ENCODE measurements at regions not wholly inside any gene's neighbourhood (a gene's known extent, or its start where the extent isn't known, plus 50 kb on each side); places are given as distances from the start of the nearest gene placed in this dataset.
A peak's percentile ranks its signal among the peaks of the same experiment; 100 is the strongest.

- Histone ChIP-seq H3K4ac (ENCODE audit: low read depth, low read length) (no peak overlapping the region), H2AFZ (replicated peaks; ENCODE audit: low read length, poor library complexity) (no peak overlapping the region), H3K9me1 (ENCODE audit: insufficient read depth, low read length) (peaks cover 2% of the 10 kb centered on the region; the same call in 1 of the 2 replicates), H4K20me1 (ENCODE audit: insufficient read depth, low read length) (no peaks in the 10 kb centered on the region), H3K9me3 (ENCODE audit: control insufficient read depth, insufficient read depth, low read length) (no peaks in the 10 kb centered on the region), H3K27ac (ENCODE audit: insufficient read depth, low read length) (no peak overlapping the region), H2AK9ac (replicated peaks; ENCODE audit: low read depth, low read length, poor library complexity) (no peak overlapping the region), H3K23ac (ENCODE audit: low read depth, low read length) (no peak overlapping the region), H3K14ac (replicated peaks; ENCODE audit: low read depth, low read length) (no peak overlapping the region), H3K4me1 (ENCODE audit: control insufficient read depth, insufficient read depth, low read length) (no peaks in the 10 kb centered on the region), H2BK20ac (ENCODE audit: low read depth, low read length) (no peak overlapping the region), H3K56ac (ENCODE audit: extremely low read depth, insufficient read depth, low read length) (no peak overlapping the region), H3K27me3 (ENCODE audit: control insufficient read depth, insufficient read depth, low read length) (no peaks in the 10 kb centered on the region), H3K4me3 (ENCODE audit: insufficient read depth, low read depth, low read length) (no peak overlapping the region), H3K79me1 (ENCODE audit: low read depth in 1 of 2, low read length in 2 of 2) (no peaks in the 10 kb centered on the region), H2AK5ac (ENCODE audit: low read depth, low read length) (no peak overlapping the region), H4K91ac (ENCODE audit: insufficient read depth, low read depth, low read length) (no peak overlapping the region), H4K5ac (ENCODE audit: low read depth, low read length) (no peak overlapping the region), H3K9ac (ENCODE audit: low read depth, low read length) (no peak overlapping the region), H3K4me2 (ENCODE audit: low read depth, low read length) (no peak overlapping the region), H3K18ac (ENCODE audit: low read depth, low read length) (no peak overlapping the region), H2BK5ac (ENCODE audit: low read depth, low read length, poor library complexity, severe bottlenecking) (no peak overlapping the region), H2BK120ac (ENCODE audit: low read depth, low read length) (no peak overlapping the region), H2BK15ac (ENCODE audit: low read depth, low read length) (no peak overlapping the region), H4K8ac (ENCODE audit: low read depth in 2 of 2, low read length in 2 of 2) (no peak overlapping the region), H3K36me3 (ENCODE audit: control insufficient read depth, insufficient read depth, low read length) (no peaks in the 10 kb centered on the region)
- dilution Hi-C loops (cut with HindIII; ENCODE audit: low sequenced_read_pairs, unreplicated experiment) (no loop called here), in situ Hi-C loops (cut with MboI; ENCODE audit: low sequenced_read_pairs) (no loop called here), intact Hi-C loops (cut with micrococcal nuclease) (loop anchor here (2.0 kb wide), 1 partner anchor 59 kb away; no protein-coding TSS in a partner anchor)
- TF ChIP-seq NFE2L2 (IDR thresholded peaks at IDR 0.05; ENCODE audit: low read depth, low read length) (no peak), CTCF (conservative IDR thresholded peaks at IDR 0.05; ENCODE audit: low read depth, low read length) (0 out of 2 replicates have a peak, but pooled peaks have one; percentile 9), BHLHE40 (IDR thresholded peaks at IDR 0.05; ENCODE audit: low read depth, low read length) (no peak)
- DNase-seq (peak; percentile 13), ATAC-seq (ENCODE audit: low read depth) (peak; percentile 48; the same call in 1 of the 2 replicates)
- POLR2A ChIA-PET (ENCODE audit: unreplicated experiment), result no interaction called here
- CTCF ChIA-PET, result interaction anchor here (0.6 to 1.0 kb wide), 2 partner anchors 117 to 1326 kb away, joined by 3 to 4 read pairs; no protein-coding TSS in a partner anchor
- WGBS, 2 experiments (ENCODE audit: extremely low coverage in 2 of 2, insufficient read length in 1 of 2), result no CpG with 5 or more reads among the region's 4 CpGs
- no TSS peak for BruUV-seq (replicated peaks)
These were observed 1327.7 kb downstream of the EFNB2 start for GRCh38 chr13:105207572-105208293.

All from IMR-90 (cell line).